ENCODE measurements at regions not wholly inside any gene's neighbourhood (a gene's known extent, or its start where the extent isn't known, plus 50 kb on each side); places are given as distances from the start of the nearest gene placed in this dataset.

DNA sequence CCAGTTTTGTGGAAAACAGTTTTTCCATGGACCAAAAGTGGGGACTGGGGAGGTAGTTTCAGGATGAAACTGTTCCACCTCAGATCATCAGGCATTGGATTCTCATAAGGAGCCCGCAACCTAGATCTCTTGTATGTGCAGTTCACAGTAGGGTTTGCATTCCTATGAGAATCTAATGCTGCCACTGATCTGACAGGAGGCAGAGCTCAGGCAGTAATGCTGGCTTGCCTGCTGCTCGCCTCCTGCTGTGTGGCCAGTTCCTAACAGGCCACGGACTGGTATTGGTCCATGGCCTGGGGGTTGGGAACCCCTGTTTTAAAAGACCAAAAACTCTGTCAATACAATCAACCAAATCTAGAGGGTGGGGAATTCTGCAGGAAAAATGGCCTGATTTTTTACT, 100.0 kb upstream of the EOLA2 start:
- TF ChIP-seq EZH2 (IDR thresholded peaks at IDR 0.05; ENCODE audit: borderline replicate concordance, low read length) (no peak), CTCF (conservative IDR thresholded peaks at IDR 0.05 in 1 of 2, IDR thresholded peaks at IDR 0.05 in 1 of 2; ENCODE audit: extremely low read depth in 1 of 2, insufficient read depth in 1 of 2, low read depth in 1 of 2, low read length in 2 of 2) (no peak)
